Smooth muscle cell of the brain vasculature (primary cell): ENCODE measurements at regions not wholly inside any gene's neighbourhood (a gene's known extent, or its start where the extent isn't known, plus 50 kb on each side); places are given as distances from the start of the nearest gene placed in this dataset.

Experiments used
- DNase-seq: peaks from one replicate; pipeline ENCODE4 v3.0.0-alpha.2; 2012; ENCODE audit warnings: low read depth, low spot score

DNA sequence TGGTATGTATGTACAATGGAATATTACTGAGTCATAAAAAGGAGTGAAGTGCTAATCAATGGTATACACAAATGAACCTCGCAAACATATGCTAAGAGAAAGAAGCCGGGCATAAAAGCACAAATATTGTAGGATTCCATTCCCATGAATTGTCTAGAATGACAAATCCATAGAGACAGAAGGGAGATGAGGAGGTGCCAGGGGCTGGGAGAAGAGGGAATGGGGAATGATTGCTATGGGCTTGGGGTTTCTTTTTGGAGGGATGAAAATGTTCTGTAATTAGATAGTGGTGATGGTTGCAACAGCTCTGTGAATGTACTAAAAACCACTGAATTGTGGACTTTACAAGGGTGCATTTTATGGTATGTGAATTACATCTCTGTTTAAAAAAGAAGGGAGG is 73.5 kb downstream of the GLI2 start:
- no peak for DNase-seq

DNA sequence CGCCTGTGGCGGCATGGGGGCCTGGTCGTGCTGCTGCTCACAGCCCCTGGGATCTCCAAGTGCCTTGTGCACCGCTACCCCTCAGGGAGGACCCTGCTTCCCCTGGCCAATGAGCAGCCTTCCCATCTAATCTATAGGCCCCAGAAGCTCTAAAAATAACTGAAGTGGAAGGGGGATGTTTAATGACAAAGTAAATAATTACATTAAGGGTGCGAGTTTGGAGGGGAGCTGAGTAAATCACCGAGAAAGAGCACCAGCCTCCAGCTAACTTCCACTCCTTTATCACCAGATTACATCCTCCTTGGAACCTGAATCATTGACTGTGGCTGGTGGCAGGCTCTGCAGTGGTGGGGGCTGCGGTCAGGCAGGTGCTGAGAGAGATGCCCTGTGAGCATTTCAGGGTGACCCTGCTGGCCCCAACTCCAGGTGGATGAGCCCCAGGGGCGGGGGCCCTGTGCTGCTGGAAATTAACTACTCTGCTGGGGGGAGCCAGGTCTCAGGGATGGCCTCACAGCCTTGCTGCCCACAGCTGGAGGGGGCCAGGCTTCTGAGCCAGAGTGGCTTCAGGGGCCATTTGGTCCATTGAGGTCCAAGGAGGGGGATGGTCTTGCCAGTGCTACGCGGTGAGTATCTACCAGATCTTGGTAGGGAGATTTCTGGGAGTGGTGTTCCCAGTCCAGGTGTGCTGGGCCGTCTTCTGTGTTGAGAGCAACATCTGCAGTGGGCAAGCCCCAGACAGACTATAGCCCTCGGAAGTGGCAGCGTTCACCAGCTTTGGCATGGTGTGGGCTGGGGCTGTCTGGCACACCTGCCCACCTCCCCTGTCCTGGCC is 74.2 kb downstream of the GLI2 start:
- no peak for DNase-seq

- DNase-seq = no peak
Measured at GRCh38 chr2:120810639-120811038, 75.0 kb downstream of the GLI2 start.

- DNase-seq = no peak
Measured at GRCh38 chr2:120812866-120813265, 77.2 kb downstream of the GLI2 start.

GRCh38 chr2:120814352-120814751 is 78.7 kb downstream of the GLI2 start:
- DNase-seq = no peak

DNA sequence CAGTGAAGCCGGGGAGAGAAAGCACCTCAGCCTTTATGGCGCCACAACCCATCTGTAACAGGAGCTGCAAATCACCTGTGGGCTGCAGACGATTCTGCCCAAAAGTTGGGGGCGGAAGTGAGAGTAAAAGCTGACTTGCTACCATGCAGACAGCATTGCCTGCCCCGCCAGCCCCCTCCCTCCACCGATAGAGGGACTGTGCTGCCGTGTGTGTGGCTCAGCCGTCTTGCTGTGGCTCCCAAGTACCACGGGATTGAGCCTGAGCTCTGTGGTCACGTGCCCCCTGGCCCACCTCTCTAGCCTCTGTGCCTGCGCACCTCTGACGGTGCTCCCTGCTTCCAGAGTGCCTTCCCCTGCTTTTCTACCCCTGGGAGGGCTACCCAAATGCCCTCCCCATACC is 79.6 kb downstream of the GLI2 start:
- DNase-seq = no peak

- no peak for DNase-seq
Measured at GRCh38 chr2:120817136-120817955, 81.7 kb downstream of the GLI2 start.

- DNase-seq = no peak
Measured at GRCh38 chr2:120817956-120818325, 82.3 kb downstream of the GLI2 start.

- no peak for DNase-seq
Measured at GRCh38 chr2:120818441-120818920, 82.8 kb downstream of the GLI2 start.

- no peak for DNase-seq
Measured at GRCh38 chr2:120819720-120820210, 84.1 kb downstream of the GLI2 start.

DNA sequence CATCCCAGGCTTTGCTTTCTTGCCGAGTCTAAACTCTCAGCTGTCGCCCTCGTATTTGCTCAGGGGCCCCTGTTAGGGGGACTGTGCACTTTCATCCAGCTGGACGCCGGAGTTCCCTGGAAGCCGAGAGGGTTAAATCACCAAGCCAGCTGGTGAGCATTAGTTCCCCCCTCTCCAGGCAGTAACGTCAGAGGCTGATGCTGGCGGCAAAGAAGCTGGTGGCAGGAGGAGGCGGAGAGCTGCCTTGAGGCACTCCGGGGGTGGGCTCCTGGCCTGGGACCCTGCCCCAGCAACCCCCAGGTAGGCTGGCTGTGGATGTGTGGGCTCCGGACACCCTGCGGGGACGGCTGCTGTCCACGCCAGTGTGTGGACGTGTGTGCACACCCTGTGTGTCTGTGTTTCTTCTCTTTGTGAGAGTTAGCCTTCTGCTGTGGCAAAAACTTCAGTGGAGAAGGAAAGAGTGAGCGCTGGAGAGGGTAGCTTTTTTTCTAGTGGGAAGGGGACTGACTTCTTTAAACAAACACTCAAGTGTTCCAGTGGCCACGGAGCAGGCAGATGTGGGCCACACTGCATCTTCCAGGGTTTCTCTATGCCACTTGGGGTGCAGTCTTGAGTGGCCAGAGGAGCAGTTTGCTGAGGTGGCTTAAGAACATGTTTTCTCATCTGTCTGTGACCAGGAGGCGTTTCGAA is 84.7 kb downstream of the GLI2 start:
- peak; percentile 33 for DNase-seq

GRCh38 chr2:120820953-120821279 is 85.2 kb downstream of the GLI2 start:
- DNase-seq = no peak

DNA sequence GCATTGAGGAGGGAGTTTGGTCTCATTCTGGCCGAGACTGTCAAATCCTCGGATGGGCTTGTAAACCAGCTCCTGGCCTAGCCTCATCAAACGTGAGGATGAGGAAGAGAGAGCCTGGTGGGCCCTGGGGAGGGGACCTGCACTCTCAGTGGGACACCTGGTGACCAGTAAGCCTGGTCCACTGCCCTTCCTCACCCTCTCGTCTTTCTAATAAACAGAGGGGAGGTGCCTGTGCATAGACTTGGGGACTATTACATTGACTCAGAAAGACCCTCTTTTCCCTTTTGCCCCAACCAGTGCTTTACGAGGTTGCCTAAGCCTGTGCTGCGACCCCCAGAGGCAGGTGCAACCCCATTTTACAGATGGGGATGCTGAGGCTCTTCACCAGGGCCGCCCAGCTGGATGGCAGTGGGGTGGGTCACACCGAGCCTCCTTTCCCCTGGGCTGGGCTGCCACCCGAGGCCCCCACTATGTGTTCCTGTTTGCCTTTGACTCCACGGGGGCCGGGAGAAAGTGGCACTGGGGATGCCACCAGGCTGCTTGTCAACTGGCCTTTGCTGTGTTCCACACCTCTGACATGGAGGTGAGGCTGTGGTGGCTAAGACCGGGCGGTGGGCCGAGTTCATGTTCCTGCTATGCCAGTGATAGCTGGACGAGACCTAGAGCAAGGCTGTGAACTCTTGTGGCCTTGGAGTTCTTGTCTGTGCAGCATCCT is 85.9 kb downstream of the GLI2 start:
- no peak for DNase-seq

DNA sequence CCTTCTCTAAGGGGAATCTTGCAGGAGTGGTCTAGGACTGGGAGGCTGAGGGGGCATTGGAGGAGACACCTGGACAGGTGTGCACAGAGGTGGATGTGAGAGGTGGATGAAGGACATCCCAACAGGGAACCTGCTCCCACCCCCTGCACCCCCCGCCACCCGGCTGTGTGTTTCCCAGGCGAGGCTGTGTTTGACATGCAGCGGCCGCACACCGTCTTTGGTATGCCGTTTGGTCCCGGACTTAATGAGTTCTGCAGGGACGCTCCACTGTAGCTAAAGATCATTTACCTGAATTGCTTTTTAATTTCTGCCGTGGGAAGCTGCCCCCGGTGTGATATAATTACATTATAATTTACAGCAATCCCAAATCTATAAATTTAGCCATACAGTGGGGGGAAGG is 87.3 kb downstream of the GLI2 start:
- DNase-seq = no peak

DNA sequence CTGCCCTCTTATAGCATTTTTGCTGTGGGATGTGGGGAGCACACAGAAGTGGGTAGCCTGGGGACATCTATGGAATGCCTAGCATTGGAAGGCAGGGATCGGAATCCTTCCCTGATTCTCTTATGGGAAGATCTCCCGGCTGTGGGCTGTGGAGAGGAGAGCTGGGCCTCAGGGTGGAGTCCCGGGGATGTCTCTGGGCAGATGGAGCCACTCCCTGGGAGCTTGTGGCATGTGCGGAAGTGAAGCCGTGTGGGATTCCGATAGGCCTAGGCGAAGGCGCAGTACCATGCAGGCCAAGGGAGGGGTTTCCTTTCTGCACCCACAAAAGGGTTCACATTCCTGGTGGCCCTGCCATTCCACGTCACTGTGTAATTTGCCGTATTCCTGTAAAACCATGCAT is 87.9 kb downstream of the GLI2 start:
- DNase-seq = no peak

DNA sequence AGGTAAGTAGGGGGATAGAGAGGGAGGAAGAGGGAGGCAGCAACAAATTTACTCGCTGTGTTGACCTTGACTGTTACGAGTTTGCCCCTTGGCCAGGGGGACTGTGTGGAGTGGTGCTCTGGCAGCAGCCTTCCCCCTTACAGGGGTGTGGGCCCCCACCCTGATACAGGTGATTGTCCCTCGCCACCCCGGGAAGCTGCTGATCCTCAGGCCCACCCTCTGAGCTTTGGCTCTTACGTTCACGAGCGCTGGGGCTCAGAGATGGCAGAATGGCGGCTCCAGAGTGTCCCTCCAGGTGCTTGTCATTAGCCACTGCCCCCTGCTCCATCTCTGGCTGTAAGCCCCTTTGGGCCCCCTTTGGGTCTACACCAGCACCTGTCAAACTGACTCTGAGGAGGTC is 88.6 kb downstream of the GLI2 start:
- DNase-seq = no peak

DNA sequence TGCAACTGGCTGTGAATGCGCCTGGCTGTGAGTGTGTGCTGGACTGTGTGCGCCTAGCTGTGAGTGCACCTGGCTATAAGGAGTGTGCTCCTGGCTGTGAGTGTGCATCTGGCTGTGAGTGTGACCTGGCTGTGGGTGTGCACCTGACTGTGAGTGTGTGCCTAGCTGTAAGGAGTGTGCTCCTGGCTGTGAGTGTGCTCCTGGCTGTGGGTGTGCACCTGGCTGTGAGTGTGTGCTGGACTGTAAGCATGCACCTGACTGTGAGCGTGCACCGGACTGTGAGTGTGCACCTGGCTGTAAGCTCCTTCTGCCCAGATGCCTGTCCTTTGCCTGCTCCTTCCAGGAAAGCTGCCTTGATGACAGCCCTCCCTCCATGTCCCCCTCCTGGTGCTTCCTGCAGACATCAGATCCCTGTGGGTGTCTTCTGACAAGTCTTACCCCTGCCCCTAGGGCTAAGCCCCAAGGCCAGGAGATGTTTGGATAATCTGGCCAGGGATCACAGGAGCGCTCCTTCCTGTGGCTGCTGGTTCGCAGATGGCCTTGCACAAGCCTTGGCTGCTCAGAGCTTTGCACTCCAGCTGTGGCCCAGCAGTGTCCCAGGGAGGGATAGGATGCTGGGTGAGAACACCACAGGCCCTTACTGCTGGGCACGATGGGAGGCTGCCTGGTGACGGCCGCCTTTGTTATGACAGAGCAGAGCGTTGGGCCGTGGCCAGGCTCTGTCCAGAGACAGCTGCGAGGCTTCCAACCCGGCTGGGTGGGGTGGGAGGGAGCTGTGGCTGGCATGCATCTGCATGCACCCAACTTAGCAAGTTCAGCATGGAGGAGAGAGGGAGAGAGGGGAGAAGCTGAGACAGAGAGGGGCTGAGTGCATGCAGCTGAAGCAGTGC is 89.9 kb downstream of the GLI2 start:
- DNase-seq = peak; percentile 95

GRCh38 chr2:120826260-120826648 is 90.6 kb downstream of the GLI2 start:
- DNase-seq = no peak

DNA sequence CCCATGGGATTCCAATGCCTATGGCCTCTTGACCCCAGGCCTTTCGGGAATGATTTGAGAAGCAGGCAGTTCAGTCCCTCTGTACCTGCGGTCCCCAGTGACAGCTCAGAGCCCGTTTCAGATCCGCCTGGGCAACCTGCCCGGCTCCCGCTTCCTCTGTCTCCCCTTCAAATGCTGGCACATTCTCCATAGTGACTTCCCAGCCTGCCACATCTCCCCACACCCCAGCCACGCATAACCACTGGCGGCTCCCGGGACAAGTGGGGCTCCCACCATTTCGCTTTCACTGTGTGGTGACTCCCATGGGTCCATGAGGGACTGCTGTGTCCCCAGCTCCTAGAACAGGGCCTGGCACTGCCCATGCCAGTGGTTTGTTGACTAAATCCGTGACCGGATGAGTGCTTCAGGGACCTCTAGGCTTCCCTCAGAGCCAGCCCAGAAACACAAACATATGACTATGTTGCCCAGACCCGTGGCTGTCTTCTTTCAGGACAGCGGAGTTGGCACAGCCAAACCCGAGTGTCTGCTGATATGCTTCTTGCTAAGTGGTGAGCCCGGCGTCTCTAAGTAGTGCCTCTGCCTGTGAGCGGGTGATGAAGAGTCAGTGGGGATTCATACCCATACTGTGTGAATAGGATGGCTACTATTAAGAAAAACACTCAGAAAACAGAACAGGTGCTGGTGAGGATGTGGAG is 91.2 kb downstream of the GLI2 start:
- no peak for DNase-seq

GRCh38 chr2:120828066-120828465 is 92.4 kb downstream of the GLI2 start:
- no peak for DNase-seq
